Islet precursor cell (in vitro differentiated cells): ENCODE measurements at regions not wholly inside any gene's neighbourhood (a gene's known extent, or its start where the extent isn't known, plus 50 kb on each side); places are given as distances from the start of the nearest gene placed in this dataset.
A peak's percentile ranks its signal among the peaks of the same experiment; 100 is the strongest.

Experiments
- DNase-seq: peaks from one replicate; pipeline ENCODE4 v3.0.0-alpha.2; 2018

DNA sequence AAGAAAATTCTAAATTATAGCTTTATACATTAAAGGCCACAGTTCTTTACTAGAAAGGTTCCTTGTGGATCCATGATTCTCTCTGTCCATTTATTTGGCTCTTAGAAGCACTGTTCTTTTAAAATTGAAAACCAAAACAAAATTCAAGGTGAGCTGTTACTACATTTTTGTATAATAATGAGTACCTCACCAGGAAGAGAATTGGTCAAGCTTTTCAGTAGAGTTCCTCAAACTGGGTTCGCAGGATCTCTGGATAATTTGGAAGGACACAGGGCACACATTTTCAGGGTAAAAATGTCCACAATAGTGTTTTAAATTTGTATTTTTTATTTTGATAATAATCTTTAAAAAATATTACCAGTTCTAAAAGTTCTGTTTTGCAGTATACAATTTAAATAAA is 93.0 kb downstream of the PPP1R3A start:
- no peak for DNase-seq

DNA sequence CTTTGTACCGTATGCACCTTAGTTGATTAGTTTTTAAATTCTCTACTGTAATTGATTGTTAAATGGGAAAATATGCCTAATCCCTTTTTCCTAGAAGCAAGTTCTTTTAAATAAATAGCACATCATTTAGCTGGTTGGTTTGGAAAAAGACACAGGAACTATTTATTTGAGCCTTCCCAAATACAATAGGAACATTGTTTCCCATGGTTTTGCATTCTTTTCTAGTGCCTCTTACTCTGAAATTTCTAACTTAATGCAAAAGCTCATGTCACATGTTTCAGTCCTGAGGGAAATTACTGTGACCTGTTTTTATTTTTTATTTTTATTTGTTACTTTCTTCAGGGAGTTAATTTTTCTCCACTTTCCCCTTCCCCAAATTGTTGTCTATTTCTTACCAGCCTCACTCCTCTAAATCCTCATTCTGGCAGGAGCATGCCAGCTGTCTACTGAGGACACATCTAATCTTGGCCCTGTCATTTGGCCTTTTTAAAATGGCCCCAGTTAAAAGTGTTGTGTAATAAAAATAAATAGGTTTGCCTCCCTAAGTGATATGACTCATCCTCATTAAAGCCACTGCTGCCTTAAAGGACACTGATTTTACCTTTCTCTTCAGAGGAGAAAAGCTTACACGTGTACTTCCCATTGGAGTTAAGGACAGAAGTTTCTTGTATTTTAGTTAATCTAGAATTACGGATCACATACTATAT is 94.5 kb downstream of the PPP1R3A start:
- DNase-seq = peak; percentile 63

DNA sequence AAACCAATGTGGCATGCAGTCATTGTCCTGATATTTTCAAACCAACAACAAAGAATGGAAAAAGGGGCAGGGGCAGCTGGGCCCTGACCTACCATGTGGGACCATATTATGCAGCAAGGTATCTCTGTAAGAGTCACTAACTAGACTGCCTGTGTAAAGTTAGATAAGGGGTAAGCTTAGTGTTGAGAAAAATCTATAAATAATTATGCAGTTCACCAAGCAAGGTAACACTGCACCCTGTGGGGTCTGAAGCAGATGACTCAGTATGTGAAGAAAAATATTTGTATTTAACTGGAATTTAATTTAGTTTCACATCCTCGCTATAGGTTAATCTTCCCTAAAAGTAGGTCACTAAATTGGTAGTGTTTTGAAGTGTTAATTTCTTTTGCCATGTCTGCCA is 99.3 kb downstream of the PPP1R3A start:
- no peak for DNase-seq

DNA sequence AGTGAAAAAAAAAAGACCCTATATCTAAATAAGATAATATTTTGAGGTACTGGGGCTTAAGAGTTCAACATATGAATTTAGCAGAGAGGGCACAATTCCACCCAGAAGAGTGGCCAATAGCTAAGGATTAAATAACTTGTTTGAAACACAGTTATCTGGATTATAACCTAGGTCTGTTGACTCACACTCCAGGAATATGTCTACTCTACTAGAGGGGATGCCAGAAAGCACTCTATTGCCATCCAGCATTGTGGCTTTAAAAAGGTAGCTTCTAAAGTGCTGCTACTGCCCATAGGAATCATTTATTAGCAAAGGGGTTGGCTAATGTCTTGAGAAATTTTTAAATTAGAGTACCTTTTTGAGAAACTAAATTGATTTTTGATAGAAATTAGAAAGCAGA is 102.2 kb downstream of the PPP1R3A start:
- DNase-seq = no peak

DNA sequence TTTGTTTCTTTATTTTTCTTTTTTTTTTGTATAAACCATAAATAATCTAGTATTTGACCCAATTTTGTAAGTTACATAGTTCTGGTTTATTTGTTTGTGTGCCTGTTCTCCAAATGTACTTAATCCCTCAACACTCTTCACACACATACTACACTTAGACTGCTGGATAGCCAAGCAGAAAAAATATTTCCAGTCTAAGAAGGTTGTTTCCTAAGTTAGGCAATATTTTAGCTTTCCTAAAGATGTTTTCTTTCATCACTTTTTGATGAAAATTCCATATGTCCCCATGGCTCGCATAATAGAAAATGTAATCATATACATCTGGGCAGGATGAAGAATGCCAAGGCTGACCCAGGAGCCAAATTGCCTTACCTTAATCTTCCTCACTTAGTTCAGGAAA is 105.3 kb downstream of the PPP1R3A start:
- DNase-seq = no peak

DNA sequence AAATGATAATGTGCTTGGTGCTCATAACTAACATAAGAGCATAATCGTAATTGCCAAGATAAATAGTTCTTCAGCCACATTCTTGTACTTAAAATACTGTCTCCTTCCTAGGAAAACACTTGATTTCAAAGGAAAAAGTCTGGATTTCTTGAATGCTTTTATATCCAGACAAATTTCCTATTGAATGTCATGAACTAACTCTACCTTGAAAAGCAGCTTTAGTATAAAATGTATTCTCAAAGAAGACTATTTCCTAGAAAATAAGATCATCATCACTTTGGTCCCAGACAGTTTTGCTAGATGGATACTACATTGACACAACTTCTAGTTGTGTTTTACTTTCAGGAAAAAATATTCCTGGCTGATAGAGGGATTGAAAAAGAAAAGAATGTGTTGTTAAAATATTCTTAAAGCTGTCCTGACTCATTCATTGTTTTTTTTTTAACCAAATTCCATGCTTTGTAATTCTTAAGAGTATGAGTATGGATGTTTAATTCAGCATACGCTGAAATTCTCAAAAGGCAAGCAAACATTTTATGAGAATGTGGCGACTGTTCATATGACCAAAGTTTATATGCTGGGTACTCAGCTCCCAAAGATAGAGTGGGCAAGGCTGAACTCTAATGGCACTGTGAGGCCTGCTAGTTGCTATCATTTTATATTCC is 106.1 kb downstream of the PPP1R3A start:
- no peak for DNase-seq

DNA sequence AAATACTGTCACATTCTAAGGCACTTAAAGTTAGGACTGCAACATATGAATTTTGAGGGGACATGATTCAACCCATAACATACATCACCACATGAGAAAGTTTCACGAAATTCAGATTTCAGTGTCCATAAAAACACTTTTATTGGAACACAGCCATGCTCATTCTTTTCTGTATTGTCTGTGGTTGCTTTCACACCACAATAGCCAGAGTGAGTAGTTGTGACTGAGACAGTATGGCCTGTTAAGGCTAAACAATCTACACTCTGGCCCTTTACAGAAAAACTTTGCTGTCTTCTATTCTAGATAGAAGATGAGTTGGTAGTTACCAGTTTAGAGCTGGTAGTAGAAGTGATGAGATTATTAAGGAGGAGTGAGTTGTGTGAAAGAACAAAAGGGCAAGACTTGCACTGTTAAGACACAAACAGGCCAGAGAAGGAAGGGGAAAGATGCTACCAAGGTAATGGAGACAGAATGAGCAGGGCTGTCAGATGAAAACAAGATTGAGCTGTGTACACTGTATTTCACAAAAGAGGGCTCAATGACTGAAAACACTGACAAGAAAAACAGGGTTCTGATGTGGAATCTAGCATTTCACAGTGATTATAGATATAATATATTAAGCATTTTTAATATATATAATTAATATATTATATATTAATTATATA is 108.6 kb downstream of the PPP1R3A start:
- DNase-seq = no peak

DNA sequence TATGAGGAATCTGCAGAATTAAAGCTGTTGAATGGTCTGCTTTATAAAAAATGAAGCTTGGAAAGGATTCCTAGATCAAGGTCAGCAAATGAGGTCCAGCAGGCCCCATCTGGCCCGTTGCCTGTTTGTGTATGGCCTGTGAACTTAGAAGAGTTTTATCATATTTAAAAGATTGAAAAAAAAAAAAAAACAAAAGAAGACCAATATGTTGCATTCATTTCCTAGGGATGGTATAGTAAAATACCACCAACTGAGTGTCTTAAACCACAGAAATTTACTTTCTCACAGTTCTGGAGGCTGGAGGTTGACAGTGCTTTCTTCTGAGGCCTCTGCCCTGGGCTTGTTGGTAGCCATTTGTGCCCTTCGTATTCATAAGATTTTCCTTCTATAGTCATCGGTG is 109.2 kb downstream of the PPP1R3A start:
- no peak for DNase-seq

DNA sequence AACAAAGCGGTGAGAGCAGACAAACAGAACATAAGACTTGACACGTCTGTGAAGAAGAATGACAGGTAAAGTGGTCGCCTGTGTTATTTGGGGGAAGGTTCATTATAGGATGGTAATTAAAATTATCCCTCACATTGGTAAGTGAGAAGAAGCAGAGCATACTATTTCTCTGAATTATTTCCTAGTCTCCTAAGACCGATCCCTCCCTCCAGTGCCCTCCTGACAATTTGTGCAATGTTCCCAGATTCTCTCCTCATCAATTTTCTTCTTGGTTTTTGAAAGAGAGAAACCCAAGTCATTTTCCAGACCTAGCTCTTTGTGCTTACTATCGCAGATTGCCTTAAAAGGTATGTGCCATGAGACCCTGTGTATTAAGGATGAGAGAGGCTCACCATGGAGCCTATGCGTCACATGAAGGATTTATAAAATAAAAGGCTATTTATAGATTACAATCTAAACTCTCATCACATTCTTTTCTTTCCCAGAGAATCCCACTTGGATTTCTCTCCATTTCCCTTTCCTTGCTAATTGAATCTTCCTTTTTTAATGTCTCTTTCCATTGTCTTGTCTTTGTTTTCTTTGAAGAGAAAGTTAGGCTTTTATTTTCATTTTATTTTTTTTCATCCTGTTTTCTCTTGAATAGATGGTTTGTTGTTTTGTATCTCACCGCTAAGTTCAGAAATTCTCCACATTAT is 112.0 kb downstream of the PPP1R3A start:
- DNase-seq = no peak

DNA sequence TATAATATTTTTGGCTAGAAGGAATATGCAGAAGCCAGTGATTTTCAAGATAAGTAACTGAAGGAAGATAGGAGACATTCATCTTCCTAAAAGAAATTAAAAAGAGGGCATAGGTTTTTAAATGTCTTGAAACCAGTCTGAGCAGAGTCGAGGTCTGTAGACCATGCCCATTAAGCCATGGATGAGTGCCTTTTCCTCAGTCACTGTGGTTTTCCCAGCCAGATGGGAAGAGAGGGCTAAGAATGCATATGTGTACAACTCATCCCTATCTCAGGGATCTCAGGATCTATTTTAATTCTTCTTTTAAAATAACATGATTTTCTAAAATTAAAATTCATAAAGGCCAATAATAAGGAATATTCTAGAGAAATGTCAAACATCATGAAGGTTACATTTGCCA is 112.8 kb downstream of the PPP1R3A start:
- no peak for DNase-seq

DNA sequence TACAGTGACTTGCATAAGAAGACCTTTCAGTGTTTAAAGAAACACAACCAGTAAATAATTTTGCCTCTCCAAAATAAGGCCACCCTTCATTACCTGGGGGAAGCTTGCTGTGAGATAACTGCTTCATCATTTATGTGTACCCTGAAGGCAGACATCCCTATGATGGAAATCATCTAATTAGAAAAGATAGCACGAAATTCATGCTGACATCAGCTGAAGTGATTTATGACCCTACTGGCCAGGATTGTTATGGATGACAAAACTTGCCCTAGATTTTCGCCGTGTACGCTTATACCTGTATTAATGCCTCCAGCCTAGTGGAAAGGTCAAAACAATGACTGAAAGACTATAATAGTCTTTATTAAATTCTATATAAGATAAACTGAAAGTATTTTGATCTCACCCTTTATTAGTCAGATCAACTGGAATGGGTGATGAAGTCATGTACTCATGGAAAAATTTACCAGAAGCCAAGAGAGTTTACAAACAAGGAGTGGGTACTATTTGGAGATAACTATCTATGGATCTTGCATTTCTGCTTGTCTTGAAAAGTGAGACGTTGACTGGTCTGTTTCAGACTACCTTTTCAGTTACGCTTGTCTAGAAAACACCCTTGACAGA is 114.2 kb downstream of the PPP1R3A start:
- DNase-seq = no peak

DNA sequence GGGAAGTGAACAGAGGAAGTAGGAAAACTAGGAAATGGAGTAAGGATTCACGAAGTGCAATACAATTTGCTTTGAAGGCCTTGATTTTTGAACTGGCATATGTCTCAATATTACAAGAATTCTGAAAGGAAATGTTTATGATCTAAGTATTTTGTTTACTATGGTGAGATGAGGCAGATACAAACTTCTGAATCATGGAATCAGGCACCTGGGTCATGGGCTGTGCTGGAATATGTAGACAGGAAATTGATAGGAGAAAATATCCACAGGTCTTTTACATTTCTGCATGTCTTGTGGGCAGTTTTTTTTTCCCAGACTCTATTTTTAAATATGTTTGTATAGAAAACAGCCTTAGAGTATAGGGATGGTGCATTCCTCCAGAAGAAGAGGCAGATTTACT is 117.1 kb downstream of the PPP1R3A start:
- DNase-seq = no peak

DNA sequence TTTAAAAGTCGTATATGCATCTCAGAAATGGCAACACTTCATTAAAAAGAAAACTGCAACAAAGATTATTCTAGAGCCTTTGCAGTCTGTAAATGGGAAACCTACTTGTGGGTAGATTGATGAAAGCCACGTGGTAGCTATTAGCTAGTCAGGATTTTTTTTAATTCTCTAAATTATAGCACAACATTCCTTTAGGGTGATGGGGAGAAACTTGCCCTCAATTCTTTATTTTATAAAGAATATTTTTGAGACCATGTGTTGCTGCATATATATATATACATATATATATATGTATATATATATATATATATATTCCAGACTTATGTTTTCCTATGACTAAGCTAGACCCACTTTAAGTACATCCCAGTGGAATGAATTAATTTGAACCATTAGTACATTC is 118.0 kb downstream of the PPP1R3A start:
- no peak for DNase-seq

DNA sequence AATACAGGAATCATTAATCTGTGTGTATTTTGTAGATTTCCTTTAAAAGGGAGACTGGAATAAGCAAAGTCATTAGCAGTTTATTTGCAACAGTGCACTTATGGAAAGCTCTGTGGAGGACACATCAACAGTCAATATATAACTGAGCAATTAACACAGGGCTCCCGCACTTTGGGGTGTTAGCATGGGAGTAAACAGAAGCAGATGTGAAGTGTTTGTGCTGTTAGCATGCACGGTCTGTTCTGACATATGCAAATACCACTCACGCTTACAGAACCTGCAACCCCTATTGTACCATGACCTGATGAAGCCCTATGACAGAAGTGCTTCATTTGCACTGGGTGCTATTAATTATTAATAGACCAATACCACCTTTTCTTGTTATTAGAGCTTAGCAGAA is 118.9 kb downstream of the PPP1R3A start:
- DNase-seq = no peak

DNA sequence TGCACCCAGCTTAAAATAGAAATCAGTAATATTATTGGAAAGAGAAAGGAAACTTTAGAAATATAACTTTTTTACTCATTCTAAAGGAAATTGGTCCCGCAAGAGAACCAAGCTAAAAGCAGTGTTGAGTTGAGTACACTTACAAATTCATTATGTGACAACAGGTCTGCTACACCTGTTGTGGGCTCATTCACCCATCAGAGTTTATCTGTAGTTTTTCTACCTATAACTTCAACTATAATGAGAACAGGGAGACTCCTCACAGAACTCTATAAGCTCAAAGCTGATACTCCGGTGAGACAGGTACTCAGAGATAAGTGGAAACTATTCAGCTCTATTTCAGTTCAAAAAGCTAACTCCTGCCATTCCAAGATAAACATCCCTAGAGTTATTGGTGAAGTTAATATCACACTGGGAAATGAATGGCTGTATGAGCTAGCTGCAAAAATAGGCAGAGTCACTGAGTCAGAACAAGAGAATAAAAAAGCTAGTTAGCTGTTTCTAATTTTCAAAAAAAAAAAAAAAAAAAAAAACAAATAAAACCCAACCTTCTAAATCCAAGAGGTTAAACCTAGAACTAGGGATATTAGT is 121.3 kb downstream of the PPP1R3A start:
- no peak for DNase-seq

DNA sequence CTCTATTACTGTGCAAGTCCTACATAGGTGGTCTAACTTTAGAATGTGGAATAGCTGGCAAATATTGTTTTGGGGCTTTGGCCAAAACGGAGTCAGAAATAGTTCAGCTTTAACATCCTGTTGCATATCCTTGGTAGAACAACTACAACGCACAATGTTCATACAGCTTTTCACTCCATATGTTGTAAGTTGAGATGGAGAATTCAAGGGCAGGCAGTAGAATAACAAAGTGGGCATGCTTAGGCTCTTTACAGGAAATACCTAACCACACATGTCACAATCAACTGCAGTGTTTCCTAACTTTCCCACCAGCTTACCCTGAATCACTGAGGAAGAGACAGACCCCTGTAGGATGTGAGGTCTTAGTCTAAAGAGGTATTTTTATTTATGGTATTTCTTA is 122.3 kb downstream of the PPP1R3A start:
- peak; percentile 56 for DNase-seq

DNA sequence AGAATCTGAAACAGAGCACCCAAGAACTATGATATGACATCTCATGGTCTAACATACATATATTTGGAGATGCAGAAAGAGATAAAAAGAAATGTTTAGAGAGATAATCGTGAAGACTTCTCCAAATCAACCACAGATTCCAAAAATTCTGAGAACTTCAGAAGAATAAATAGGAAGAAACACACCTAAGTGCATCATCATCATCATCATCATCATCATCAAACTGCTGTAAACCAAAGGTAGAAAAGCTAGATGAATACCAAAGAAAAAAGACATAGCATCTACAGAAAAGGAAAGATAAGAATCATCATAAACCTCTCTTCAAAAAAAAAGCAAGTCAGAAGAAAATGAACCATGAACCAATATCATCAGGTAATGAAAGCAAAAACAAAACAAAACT is 124.2 kb downstream of the PPP1R3A start:
- no peak for DNase-seq

DNA sequence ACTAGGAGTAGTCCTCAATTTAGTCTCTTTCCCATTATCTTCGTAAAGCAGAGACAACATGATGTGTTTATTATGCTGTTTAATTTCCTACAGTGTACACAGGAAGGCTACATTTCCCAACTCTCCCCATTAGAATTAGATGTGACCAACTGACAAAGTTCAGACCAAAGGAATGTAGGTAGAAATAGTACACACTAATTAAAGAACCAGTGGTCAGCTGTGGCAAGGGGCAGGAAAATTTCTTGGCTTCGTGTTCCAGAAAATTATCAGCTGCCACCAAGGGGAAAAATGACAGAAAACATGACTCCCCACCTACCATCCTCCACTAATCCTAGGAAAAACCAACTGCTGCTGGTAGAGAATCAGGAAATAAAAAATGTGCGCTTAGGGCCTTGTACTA is 125.6 kb downstream of the PPP1R3A start:
- no peak for DNase-seq

DNA sequence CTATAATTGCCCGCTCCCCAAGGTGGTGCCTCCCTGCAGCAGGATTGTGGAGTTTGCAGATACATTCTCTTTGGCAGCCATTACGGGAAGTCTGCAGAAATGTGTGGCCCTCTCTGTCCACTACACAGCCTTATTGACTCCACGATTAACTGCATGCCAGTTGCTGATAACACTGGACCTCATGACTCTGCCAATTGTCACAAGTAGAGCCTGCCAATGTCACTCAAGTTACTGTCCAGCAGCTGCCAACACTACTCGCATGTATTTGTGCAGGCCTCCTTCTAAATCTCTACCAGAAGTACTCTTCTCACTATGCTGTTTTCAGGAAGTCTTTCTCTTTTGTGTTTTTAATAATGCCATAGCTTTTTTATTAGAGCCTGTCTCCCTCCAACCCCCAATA is 128.8 kb downstream of the PPP1R3A start:
- no peak for DNase-seq

DNA sequence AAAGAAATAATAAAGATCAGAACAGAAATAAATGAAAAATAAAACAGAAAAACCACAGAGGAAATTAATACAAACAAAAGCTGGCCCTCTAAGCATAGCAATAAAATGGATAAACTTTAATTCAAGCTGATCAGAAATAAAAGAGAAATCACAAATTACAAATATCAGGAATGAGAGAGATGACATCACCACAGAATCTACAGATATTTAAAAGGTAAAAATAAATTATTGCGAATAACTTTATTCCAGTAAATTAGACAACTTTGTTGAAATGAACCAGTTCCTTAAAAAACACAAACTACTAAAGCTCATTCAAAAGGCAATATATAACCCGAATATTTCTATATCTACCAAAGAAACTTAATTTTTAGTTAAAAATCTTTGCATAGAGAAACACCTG is 131.7 kb downstream of the PPP1R3A start:
- DNase-seq = no peak

DNA sequence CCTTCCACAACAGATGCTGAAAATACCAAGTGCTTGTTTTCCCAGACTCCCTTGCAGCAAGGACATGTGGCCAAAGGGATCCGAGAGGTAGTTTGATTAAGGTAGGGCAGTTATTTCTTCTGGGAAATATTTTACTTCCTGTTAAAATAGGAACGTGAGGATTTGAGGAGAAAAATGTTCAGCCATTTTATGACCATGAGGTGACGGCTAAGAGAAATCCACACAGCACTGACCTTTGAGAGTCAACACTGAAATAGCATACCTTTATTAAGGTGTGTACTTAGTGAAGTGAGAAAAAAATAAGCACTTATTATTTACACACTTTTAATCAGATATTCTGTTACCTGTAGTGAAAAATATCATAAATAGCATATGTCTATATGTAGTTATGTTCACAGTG is 133.9 kb downstream of the PPP1R3A start:
- no peak for DNase-seq

DNA sequence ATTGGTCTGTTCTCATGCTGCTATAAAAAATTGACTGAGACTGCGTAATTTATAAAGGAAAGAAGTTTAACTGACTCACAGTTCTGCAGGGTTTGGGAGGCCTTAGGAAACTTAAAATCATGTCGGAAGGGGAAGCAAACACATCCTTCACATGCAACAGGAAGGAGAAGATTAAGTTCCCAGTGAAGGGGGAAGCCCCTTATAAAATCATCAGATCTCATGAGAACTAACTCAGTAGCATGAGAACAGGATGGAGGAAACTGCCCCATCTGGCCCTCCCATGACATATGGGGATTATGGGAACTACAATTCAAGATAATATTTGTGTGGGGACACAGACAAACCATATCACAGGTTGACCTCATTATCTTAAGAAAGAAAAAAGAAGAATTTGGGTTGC is 134.5 kb downstream of the PPP1R3A start:
- no peak for DNase-seq

DNA sequence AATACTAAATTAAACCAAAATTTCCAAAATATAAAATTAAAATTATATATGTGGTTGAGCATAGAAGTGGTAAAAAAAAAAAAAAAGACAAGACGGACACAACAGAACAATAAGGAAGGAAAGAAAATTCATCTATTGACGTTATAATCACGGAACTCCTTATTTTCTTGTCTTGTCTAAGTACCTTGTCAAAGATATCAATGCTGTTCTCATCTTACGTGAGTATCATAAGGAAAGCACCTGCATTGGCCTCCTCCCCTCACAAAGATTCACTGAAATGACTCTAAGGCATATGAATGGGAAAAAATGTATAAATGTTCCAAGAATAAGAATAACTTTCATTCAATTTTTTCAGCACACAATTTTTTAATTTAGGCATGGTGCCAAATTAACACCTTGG is 135.4 kb downstream of the PPP1R3A start:
- no peak for DNase-seq
